ENCODE measurements at regions not wholly inside any gene's neighbourhood (a gene's known extent, or its start where the extent isn't known, plus 50 kb on each side); places are given as distances from the start of the nearest gene placed in this dataset.
"Not testable (repeated sequence)": the region's sequence is repeated elsewhere in the genome, so short reads cannot be mapped to it uniquely, and the experiment has no call there.

DNA sequence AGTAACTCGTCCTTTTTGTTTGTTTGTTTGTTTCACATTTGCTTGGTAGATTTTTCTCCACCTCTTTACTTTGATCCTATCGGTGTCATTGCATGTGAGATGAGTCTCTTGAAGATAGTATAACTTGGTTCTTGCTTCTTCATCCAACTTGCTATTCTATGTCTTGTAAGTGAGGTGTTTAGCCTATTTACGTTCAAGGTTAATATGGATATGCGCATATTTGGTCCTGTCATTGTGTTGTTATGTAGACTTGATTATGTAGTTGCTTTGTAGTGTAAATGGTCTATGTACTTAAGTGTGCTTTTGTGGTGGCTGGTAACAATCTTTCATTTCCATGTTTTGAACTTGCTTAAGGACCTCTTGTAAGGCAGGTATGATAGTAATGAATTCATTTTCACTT is 192.8 kb upstream of the MAGI2 start:
- no peak overlapping the region for H3K4me3 ChIP-seq (ENCODE audit: low read depth, low read length)
- TF ChIP-seq CTCF (IDR thresholded peaks at IDR 0.05; ENCODE audit: control insufficient read depth, extremely low read depth, insufficient read depth), result no peak
- DNase-seq (ENCODE audit: low read depth), result no peak

GRCh38 chr7:79636849-79637248 is 183.4 kb upstream of the MAGI2 start:
- no peak for DNase-seq (ENCODE audit: low read depth)
- no peak overlapping the region for H3K4me3 ChIP-seq (ENCODE audit: low read depth, low read length)
- TF ChIP-seq CTCF (IDR thresholded peaks at IDR 0.05; ENCODE audit: control insufficient read depth, extremely low read depth, insufficient read depth), result no peak

DNA sequence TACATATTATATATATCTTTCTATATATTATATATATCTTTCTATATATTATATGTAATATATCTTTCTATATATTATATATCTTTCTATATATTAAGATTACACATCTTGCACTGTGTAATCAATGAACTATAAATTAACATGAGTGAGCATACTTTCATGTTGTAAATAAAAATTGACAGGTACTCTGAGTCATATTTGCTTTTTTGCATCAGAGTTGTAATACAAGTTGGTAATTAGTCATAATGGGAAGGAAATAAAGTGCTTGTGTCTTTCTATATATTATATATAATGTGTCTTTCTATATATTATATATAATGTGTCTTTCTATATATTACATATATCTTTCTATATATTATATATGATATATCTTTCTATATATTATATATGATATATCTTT is 172.5 kb upstream of the MAGI2 start:
- H3K4me3 ChIP-seq (ENCODE audit: low read depth, low read length); DNase-seq (ENCODE audit: low read depth): not testable (repeated sequence)

- no peak for DNase-seq (ENCODE audit: low read depth)
- H3K4me3 ChIP-seq (ENCODE audit: low read depth, low read length), result no peak overlapping the region
- no peak for TF ChIP-seq CTCF (IDR thresholded peaks at IDR 0.05; ENCODE audit: control insufficient read depth, extremely low read depth, insufficient read depth)
These were observed 170.9 kb upstream of the MAGI2 start for GRCh38 chr7:79624336-79624735.

- no peak for DNase-seq (ENCODE audit: low read depth)
- H3K4me3 ChIP-seq (ENCODE audit: low read depth, low read length), result no peak overlapping the region
- no peak for TF ChIP-seq CTCF (IDR thresholded peaks at IDR 0.05; ENCODE audit: control insufficient read depth, extremely low read depth, insufficient read depth)
These were observed 169.3 kb upstream of the MAGI2 start for GRCh38 chr7:79622781-79623180.

DNA sequence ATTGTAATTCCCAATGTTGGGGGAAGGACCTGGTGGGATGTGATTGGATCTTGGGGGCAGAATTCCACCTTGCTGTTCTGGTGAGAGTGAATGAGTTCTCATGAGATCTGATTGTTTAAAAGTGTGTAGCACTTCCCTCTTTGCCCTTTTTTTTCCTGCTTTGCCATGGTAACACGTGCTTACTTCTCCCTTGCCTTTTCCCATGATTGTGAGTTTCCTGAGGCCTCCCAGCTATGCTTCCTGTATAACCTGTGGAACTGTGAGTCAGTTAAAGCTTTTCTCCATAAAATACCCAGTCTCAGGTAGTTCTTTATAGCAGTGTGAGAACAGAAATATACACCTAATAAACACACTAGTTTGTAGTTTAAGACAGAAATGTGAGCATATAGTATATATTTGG is 166.8 kb upstream of the MAGI2 start:
- no peak overlapping the region for H3K4me3 ChIP-seq (ENCODE audit: low read depth, low read length)
- no peak for TF ChIP-seq CTCF (IDR thresholded peaks at IDR 0.05; ENCODE audit: control insufficient read depth, extremely low read depth, insufficient read depth)
- no peak for DNase-seq (ENCODE audit: low read depth)

- no peak overlapping the region for H3K4me3 ChIP-seq (ENCODE audit: low read depth, low read length)
- no peak for DNase-seq (ENCODE audit: low read depth)
- TF ChIP-seq CTCF (IDR thresholded peaks at IDR 0.05; ENCODE audit: control insufficient read depth, extremely low read depth, insufficient read depth), result peak; percentile 16; the same call in 1 of the 2 replicates
These were observed 165.7 kb upstream of the MAGI2 start for GRCh38 chr7:79619216-79619615.
